HG03342 (cell line): ENCODE measurements at regions not wholly inside any gene's neighbourhood (a gene's known extent, or its start where the extent isn't known, plus 50 kb on each side); places are given as distances from the start of the nearest gene placed in this dataset.

ENCODE experiments used
- ATAC-seq: cut with Tn5 transposase; IDR thresholded peaks from one replicate; pipeline ENCODE4 v1.9.1; 2021; ENCODE audit warnings: mild to moderate bottlenecking, moderate library complexity; ENCODE audit not compliant: unreplicated experiment

DNA sequence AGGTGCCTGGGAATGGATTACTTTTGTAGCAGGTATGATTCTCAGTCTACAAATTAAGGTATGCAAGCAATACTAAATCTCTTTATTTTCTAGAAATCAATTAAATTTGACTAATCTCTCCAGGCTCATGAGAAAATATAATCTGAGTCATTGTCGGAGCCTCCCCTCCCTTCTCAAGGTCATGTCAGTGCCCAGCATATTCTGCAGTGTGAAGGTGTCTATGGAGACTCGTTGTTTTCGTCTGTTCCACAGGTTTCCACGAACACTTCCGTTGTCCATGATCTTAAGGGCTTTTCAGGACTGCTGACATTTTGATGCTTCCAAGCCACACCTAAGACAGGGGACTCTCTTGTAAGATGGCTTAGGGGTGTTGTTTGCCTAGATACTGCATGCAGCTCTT lies 56.6 kb upstream of the SCOC start:
- ATAC-seq: no peak

DNA sequence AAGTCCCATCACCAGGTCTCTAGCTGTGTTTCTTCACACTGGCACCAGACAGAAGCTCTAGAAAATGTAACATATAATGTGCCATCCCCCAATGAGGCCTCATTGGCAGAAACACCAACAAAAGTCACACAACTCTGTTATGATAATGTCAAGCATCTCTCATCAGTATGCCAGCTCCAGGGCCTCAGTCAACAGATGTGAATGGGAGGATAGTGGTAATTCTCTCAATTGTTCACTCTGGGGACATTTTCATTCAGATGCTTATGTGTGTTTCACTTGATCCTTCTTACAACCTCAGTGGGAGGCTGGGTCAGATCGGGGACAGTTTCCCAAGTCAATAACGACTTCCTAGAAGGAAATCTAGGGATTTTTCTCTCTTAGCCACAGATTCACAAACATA lies 57.5 kb upstream of the SCOC start:
- no peak for ATAC-seq

DNA sequence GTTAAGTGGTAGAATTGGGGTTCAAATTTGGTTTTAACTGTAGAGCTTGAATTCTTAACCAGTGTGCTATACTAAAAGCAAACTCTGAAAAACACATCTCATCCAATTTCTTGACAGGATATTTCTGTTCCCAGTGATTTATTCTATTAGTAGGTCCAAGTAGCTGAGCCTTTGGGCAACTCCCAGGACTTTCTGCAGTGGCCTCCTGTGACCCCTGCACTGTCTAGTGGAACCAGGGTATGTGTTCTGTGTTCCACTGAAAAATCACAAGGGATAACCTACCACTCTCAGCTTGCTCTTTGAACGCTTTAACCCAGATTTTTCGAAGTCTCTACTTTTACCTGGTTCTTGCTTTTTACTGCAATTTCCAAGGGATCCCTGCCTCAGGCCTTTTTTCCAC lies 58.0 kb upstream of the SCOC start:
- no peak for ATAC-seq

DNA sequence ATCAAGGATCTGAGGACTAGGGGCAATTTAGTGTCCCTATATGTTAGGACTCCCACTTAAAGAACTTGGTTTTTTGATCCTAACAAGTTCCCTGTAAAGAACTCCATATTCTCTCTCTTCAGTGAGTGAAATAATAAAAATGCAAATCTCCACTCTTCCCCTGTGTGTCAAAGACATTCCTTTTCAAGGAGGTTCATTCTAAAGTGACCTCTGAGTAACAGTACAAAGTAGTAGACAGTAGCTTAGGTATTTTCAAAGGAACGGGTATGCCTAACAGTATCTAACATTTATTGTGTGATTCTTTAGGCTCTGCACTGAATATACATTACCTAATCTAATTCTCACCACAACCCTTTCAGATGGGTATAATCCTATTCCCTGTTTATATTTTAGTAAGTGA lies 58.4 kb upstream of the SCOC start:
- no peak for ATAC-seq

DNA sequence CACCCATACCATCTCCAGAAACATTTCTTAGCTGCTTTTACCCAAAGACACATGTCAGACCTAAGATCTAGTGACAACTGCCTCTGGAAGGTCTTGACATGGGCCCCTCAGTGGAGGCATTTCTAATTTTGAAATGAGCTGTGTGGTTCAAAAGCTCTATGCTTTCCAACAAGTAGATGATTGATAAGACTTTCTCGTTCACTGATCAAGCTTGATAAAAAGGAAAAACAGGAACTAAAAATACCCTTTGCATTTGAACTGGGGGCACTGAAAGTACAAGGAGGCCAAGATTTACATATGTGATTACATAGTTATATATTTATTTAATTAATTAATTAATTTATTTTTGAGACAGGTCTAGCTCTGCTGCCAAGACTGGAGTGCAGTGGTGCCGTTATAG lies 61.3 kb upstream of the SCOC start:
- no peak for ATAC-seq

DNA sequence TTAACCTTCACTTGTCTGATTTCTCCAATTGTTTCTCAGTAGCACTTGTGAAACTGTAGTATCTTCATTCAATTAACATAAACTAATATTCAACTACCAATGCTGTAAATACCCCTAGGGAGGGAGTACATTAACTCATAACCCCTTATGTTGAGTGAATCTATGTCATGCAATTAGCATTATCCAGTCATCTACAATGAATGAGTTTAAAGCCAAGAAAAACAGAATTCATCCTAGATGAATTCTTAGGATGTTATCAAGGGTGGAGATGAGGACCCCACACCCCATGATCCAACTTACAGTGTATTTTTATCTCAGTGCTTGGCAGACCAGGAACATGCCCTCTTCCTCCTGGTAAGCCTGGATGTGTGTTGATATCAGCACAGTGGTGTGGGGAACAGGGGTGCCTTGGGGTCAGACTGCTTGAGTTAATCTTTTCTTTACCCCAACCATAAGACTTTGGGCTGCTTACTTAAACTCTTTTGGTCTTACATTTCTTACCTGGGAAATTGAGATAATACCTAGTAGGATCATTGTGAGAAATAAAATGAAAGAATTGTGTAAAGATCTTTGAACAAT lies 62.1 kb upstream of the SCOC start:
- ATAC-seq: no peak

DNA sequence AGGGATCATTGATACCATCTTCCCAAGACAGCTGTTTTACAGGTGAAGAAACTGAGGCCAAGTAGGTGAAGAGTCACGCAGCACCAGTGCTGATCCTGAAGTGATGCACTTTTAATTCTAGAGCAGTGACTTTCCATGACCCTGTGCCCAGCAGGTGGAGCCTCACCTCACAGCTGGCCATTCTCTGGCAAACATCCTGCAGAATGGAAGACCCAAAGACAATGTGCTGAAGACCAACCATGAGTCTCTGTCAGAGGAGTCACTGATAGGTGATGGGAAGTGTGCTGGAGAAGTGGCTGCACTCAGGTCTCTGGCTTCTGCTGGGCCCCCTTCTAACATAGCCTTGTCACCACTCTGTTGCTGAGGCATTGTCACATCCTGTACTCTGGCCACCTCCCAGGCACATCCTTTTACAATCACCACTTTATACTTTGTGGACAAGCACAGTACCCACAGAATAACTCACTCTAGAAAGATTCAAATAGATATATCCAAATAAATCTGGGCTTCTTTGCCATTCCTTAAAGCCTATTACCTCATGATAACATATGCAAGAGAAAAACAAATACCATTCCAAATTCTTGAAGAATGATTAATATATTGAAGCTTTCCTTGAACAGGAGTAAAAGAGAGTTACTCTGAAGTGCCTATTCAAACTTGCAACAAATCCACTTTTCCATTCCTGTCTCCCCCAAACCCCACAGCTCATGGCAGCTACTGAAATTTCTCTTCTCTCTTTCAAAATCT lies 64.1 kb upstream of the SCOC start:
- ATAC-seq: no peak

DNA sequence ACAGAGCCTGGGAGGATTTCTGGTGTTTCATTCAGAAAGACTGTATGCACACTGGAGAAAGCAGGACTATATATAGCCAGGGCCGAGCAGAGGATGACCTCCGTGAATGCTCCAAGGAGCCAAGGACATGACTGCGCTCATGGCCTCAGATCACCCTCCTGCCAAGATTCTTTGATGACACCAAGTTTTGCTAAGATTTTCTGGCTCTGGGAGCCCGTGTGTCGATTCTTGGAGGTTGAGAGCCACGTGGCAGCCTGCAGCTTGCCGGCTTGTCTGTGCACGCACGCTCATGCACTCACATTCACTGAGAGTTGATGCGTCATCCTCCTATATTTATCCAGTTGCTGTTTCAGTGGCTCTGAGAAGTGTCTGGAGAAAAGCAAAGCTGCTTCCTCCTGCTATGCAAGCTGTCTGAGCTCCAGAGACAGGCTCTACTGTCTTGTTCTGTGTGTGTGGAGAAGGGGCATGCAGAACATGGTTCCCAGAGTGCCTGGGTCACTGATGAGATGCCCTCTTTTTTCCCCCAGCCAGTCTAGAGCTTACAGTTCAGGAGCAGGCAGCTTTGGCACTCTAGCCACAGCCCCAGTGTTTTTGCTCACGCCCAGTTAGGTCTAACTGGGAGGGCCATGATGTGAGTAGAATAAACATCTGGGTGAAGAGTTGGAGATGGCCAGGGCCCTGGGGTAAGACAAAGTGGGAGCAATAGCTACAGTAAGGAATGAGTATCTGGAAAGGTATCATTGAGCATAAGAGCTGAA lies 64.9 kb upstream of the SCOC start:
- ATAC-seq: no peak

DNA sequence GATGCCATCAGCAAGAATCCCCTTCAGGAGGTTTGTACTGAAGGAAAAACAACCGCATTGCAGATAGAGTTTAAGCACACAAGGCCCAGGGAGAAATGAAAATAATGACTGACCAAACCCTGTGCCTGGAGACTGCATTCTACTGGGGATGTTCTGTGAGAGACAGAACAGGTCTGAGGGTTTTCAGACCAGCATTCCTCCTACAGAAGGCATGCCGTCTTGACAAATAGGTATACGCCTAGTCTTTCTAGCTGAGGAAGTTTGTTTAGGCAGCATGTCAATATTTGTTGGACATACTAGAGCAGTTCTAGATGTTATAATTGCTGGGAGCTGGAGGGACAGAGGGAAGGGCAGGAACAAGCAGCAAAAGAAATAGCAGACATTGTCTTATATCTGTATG lies 68.4 kb upstream of the SCOC start:
- ATAC-seq: no peak

DNA sequence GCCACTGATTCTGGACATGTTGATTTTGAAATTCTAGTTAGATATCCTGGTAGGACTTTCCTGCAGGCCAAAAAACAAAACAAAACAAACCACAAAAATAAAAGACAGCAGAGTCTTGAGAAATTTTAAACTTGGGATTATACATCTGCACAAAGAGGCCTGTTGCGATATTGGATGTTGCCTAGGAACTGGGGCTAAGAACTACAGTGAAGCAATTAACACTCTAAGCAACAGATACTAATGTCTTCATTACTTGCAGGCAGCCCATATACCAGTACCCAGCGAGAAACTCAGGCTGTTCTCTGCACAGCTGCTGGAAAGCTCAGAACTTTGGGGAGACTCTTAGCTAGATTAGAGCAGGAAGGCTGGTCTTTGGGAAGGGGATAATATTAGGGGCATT lies 69.1 kb upstream of the SCOC start:
- no peak for ATAC-seq

DNA sequence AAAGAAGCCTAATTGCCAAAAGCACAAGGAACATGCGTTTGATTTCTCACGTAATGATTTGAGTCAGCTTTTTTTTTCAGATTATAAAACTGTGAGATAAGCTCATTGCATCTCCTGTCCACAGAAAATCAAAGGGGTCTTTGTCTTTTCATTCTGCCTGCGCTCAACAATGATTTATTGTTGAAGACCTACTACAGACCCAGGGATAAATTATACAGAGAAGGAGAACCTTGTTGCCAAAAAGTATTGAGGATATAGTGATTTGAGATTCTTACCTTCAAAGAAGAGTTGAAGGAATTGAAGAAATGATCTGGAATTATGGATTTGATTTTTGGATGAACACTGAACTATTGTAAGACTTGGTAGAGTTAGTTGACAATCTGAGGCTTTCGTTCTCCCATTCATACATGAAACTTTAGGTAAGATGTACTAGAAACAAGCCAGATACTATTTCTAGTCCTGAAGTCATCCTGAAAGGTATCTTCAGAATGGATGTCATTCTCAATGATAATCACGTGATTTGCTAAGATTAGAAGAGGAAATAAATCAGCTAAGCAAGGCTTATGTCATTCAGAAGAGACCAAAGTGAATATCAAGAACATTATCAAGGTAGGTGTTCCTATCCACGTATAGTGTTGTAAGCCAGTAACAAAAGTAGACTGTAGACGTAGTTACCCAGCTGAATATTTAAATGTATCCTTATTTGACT lies 71.1 kb upstream of the SCOC start:
- ATAC-seq: no peak

DNA sequence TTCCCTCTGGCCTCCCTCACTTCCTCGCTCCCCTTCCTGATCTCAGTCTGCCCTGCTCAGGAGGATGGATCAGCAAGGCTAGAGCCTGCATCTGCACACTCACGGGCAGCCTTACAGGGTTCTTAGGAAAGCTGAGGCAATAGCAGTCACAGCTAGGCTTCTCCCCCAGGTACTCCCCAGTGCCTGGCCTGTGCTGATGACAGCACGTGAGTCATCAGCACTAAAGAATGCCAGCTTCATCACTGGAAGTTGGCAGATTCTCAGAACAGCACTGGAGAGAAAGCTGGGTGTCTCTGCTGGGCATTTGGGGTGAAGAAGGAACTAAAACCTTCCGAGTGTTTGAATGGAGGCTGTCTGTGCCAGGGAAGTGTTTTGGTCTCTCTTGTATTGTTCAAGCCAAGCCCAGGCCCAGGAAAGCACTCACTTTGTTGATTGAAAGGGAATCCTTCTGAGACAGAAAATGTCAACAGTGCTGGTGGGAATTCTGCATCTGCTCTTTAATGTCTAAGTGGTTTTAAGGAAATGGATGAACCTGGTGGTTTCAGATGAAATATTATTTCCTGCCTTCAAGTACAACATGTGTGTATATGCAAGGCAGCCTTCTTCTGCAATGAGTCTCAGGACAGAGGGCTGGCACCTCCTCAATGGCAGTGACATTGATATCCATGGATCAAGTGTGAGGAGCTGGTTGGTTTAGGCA lies 73.0 kb upstream of the SCOC start:
- ATAC-seq: no peak

DNA sequence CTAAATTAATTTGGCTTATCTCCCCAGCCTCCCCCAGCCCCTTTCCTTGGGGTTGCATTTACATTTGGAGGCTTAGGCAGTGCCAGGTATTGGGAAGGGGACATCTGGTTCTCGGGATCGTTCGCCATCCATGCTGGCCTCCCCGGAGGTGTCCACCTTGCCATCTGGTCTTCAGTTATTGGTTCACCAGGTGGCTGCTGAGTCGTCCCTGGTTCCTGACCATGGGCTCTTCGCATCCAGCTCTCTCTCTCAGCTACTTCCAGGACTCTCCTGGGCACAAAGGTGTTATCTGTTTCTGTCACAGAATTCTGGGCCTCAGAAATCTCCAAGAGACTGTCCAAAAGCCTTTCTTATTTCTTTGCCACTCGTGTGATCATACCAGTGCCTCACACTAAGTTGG lies 75.4 kb upstream of the SCOC start:
- no peak for ATAC-seq

DNA sequence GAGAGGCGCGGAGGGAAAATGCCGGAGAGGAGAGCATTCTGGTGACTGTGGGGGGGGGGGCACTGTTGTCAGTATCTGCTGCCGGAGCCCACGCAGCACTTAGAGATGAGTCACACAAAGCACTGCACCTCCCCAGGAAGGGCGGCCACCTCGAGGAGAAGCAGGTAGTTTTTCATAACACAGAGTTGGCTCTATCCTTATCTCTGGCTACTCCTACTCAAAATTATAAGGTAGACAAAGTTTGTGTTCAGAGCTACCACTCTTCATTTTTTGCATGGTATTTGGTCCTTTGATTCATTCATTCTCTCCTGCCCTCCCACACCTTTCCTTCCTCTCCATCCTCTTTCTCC lies 76.2 kb upstream of the SCOC start:
- ATAC-seq: no peak

DNA sequence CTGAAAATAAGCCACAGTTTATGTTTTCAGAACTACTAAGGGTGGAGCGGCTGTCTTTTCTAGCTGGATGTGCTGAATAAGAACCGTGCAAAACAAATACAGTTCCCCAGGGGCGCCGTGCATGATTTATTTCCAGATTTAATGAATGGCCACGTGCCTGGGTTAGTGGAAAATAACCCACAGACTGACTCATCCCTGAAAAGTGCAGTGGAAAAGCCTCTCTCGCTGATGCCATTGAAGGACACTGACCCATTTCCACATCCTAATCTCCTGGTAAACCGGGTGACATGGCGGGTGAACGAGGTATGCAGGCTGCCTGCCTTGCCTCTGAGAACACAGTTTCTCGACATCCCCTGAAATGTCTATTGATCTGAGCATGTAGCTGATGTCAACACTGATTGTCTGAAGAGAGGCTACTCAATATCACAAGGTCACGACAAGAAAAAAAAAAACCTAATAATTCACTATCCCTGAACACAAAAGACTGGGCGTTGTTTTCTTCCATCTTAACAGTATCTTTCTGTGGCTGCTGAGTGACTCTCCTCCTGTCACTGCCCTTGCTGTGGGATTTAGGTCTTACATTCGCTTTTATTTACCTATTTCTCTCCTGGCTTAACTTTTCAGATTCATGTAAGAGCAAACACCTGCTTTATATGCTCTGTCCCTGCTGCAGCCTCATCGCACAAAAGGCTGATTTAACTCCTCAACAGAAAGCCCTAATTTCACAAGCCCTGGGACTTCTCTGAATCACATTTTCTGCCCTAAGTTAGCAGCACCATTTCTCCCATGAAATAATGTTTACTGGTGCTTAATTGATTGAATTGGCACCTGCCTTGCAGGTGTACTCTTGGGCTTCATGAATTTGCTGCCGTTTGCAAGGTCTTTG lies 76.9 kb upstream of the SCOC start:
- no peak for ATAC-seq

DNA sequence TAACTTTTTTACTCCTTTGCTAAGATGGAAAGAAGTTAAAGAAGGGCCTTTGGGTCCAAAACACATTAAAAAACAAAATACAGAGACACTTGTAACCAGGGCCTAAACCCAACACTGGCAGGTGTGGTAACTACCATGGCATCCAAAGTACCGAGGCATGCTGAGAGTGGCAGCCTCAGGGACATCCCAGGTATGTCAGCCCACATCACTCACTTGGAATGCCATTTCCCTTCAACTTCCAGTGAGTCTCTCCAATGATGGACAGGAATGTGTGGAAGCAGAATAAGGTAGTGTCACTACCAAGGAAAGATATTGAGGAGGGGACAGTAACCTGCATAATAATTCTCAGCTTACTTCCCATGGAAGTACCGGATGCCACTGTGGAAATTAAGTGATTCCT lies 79.5 kb upstream of the SCOC start:
- ATAC-seq: no peak

DNA sequence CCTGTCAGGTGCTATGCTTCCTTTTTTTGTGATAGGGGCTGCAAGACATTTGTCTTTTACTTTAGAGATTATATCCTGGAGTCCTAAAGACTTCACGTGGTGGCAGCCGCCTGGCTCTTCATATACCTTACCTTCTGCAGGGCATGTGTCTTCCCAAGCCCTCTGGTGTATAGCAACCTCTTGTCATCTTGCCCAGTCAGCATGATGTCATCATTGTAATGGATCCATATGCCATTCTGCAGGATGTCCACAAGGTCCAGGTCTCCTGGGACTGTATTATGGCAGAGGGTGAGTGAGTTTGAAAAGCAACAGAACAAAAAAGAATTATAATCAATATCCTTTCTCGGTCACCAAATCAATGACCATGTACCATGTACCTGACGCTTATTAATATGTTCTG lies 82.2 kb upstream of the SCOC start:
- no peak for ATAC-seq

DNA sequence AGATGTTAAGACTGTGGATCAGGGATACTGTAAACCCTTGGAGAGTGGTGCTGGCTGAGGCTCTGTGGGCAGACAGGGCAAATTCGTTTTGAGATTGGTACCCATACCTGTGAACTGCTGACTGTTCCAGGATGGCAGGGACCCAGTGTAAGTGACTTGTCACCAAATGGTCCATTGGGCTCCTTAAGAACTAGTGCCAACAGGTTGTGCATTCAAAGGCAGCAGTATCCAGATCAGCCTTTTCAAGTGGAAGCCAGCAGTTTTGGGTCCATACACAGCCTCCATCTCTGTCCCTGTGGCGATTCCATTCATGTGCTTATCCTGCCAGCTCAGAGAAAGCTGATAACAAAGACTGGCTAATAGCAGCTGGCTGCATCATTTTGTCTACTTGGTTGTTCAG lies 84.0 kb upstream of the SCOC start:
- ATAC-seq: no peak

DNA sequence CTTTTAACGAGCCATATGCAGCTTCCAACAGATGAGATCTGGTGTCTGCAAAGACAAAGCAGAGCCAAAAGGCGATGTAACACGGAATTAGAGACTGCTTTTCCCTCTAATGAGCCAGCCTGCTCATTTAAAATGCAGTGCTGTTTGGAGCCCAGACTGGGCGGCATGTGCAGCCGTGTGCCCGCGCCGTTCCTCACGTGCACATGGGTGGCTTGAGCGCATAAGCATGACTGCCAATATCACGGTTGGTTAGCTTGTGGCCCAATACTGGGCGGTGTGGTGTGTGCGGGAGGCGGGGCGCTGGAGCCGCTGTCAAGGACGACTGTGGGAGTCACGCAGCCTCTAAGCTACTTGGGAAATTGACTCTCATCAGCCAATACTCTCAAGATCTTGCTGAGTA lies 87.0 kb upstream of the SCOC start:
- no peak for ATAC-seq

DNA sequence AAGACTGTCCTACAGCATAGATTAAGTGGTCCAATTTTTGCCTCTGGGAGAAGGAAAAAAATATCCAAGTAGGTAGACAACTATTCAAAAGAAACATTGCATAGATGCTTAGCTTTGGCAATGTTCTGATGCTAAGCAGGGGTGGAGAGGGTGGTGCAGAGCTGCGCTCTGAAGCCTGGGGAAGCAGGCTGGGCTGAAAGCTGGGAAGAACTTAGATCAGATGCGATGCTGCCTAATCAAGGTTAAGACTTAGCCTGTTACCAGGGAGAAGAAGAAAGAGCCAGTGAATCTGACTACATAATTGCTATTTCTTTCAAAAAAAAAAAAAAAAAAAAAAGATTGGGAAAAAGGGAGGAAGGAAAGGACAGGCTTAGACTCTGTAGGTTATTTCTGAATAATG lies 89.0 kb upstream of the SCOC start:
- no peak for ATAC-seq
